ENCODE measurements at regions not wholly inside any gene's neighbourhood (a gene's known extent, or its start where the extent isn't known, plus 50 kb on each side); places are given as distances from the start of the nearest gene placed in this dataset.

- Histone ChIP-seq H4K91ac (ENCODE audit: insufficient read depth, low read depth, low read length) (no peak overlapping the region), H3K4me2 (ENCODE audit: low read depth, low read length) (no peak overlapping the region), H3K36me3 (ENCODE audit: control insufficient read depth, insufficient read depth, low read length) (no peaks in the 10 kb centered on the region), H4K8ac (ENCODE audit: low read depth in 2 of 2, low read length in 2 of 2) (no peak overlapping the region), H3K18ac (ENCODE audit: low read depth, low read length) (no peak overlapping the region), H3K23ac (ENCODE audit: low read depth, low read length) (no peak overlapping the region), H3K27ac (ENCODE audit: insufficient read depth, low read length) (no peak overlapping the region), H3K14ac (replicated peaks; ENCODE audit: low read depth, low read length) (no peak overlapping the region), H4K20me1 (ENCODE audit: insufficient read depth, low read length) (no peaks in the 10 kb centered on the region), H2AK5ac (ENCODE audit: low read depth, low read length) (no peak overlapping the region), H4K5ac (ENCODE audit: low read depth, low read length) (no peak overlapping the region), H2BK5ac (ENCODE audit: low read depth, low read length, poor library complexity, severe bottlenecking) (no peak overlapping the region), H3K27me3 (ENCODE audit: control insufficient read depth, insufficient read depth, low read length) (no peaks in the 10 kb centered on the region), H3K9me1 (ENCODE audit: insufficient read depth, low read length) (no peaks in the 10 kb centered on the region), H3K4me3 (ENCODE audit: insufficient read depth, low read depth, low read length) (no peak overlapping the region), H3K9ac (ENCODE audit: low read depth, low read length) (no peak overlapping the region), H3K79me1 (ENCODE audit: low read depth in 1 of 2, low read length in 2 of 2) (no peaks in the 10 kb centered on the region), H2BK20ac (ENCODE audit: low read depth, low read length) (no peak overlapping the region), H3K9me3 (ENCODE audit: control insufficient read depth, insufficient read depth, low read length) (no peaks in the 10 kb centered on the region), H3K4me1 (ENCODE audit: control insufficient read depth, insufficient read depth, low read length) (no peaks in the 10 kb centered on the region), H2AK9ac (replicated peaks; ENCODE audit: low read depth, low read length, poor library complexity) (no peak overlapping the region), H3K56ac (ENCODE audit: extremely low read depth, insufficient read depth, low read length) (no peak overlapping the region), H2BK15ac (ENCODE audit: low read depth, low read length) (no peak overlapping the region), H2AFZ (replicated peaks; ENCODE audit: low read length, poor library complexity) (no peak overlapping the region), H2BK120ac (ENCODE audit: low read depth, low read length) (no peak overlapping the region), H3K4ac (ENCODE audit: low read depth, low read length) (no peak overlapping the region)
- in situ Hi-C loops (cut with MboI; ENCODE audit: low sequenced_read_pairs) = loop anchor here (25.0 kb wide), 2 partner anchors 1294 to 1819 kb away; partner anchors contain the start of gene TEX47
- intact Hi-C loops (cut with micrococcal nuclease) = no loop called here
- POLR2A ChIA-PET (ENCODE audit: unreplicated experiment) = no interaction called here
- TF ChIP-seq MXI1 (IDR thresholded peaks at IDR 0.05; ENCODE audit: borderline replicate concordance, low read depth, low read length) (no peak), MAZ (IDR thresholded peaks at IDR 0.05; ENCODE audit: borderline replicate concordance, low read depth, low read length) (no peak), ELK1 (IDR thresholded peaks at IDR 0.05; ENCODE audit: borderline replicate concordance, low read depth, low read length) (no peak), BHLHE40 (IDR thresholded peaks at IDR 0.05; ENCODE audit: low read depth, low read length) (no peak), RAD21 (IDR thresholded peaks at IDR 0.05; ENCODE audit: low read length) (no peak), SMC3 (IDR thresholded peaks at IDR 0.05; ENCODE audit: low read depth, low read length) (no peak), CTCF (conservative IDR thresholded peaks at IDR 0.05; ENCODE audit: low read depth, low read length) (no peak), CEBPB (IDR thresholded peaks at IDR 0.05; ENCODE audit: low read depth, low read length) (no peak), USF2 (IDR thresholded peaks at IDR 0.05; ENCODE audit: low read depth, low read length) (no peak), NFE2L2 (IDR thresholded peaks at IDR 0.05; ENCODE audit: low read depth, low read length) (no peak), RFX5 (IDR thresholded peaks at IDR 0.05; ENCODE audit: low read depth, low read length) (no peak), CHD1 (IDR thresholded peaks at IDR 0.05; ENCODE audit: low read depth, low read length) (no peak)
- no TSS peak for BruUV-seq (replicated peaks)
- dilution Hi-C loops (cut with HindIII; ENCODE audit: low sequenced_read_pairs, unreplicated experiment) = no loop called here
- DNase-seq (no peak), ATAC-seq (ENCODE audit: low read depth) (no peak)
- CTCF ChIA-PET = no interaction called here
- whole genome bisulfite sequencing, 2 experiments (ENCODE audit: extremely low coverage in 2 of 2, insufficient read length in 1 of 2) = 90% methylated on average over 2 of the region's 3 CpGs; no CpG with 5 or more reads in 1 of the 2 experiments
Measured at GRCh38 chr7:90081621-90082020, 72.6 kb upstream of the STEAP1 start.

Measured in IMR-90 (cell line).